Muscle of leg (tissue), 3 donors: ENCODE measurements at regions not wholly inside any gene's neighbourhood (a gene's known extent, or its start where the extent isn't known, plus 50 kb on each side); places are given as distances from the start of the nearest gene placed in this dataset.

ENCODE experiments used
- DNase-seq: peaks from one replicate; pipeline ENCODE4 v3.0.0; 2013
- H3K27ac ChIP-seq: one replicate; pipeline ENCODE4 v1.5.1; 2013; ENCODE audit warnings: mild to moderate bottlenecking, low read length, control low read depth
- H3K27me3 ChIP-seq: one replicate; pipeline ENCODE4 v1.6.1; 2013; ENCODE audit warnings: low read length; ENCODE audit not compliant: control insufficient read depth, insufficient read depth
- H3K36me3 ChIP-seq: one replicate; pipeline ENCODE4 v1.6.1; 2013; ENCODE audit warnings: low read length; ENCODE audit not compliant: control insufficient read depth, insufficient read depth
- H3K4me1 ChIP-seq: one replicate; pipeline ENCODE4 v1.6.1; 2013; ENCODE audit warnings: low read length; ENCODE audit not compliant: control insufficient read depth, insufficient read depth
- H3K4me3 ChIP-seq: one replicate; pipeline ENCODE4 v1.5.1; 2013; ENCODE audit warnings: low read length, control low read depth
- H3K9me3 ChIP-seq: replicated peaks from 2 replicates; pipeline ENCODE4 v1.6.1; 2013; ENCODE audit warnings: low read depth, low read length; ENCODE audit not compliant: control insufficient read depth
- WGBS: methylation state at CpG from one replicate; pipeline ENCODE4 v1.1.5; 2013; ENCODE audit warnings: missing lambda C conversion rate; ENCODE audit not compliant: insufficient coverage; 5-methylcytosine and 5-hydroxymethylcytosine counted together

GRCh38 chr2:120447127-120447785, 101.3 kb downstream of the INHBB start:
- Histone ChIP-seq H3K36me3 (no peaks in the 10 kb centered on the region), H3K4me3 (no peak overlapping the region), H3K27me3 (peaks cover 29% of the 10 kb centered on the region), H3K9me3 (no peaks in the 10 kb centered on the region), H3K4me1 (peaks cover 9% of the 10 kb centered on the region), H3K27ac (no peak overlapping the region)
- no peak for DNase-seq
- 88% methylated on average over 8 of the region's 8 CpGs for WGBS

- Histone ChIP-seq H3K27ac (no peak overlapping the region), H3K4me1 (no peaks in the 10 kb centered on the region), H3K9me3 (no peaks in the 10 kb centered on the region), H3K4me3 (no peak overlapping the region), H3K27me3 (peaks cover 18% of the 10 kb centered on the region), H3K36me3 (no peaks in the 10 kb centered on the region)
- 78% methylated on average over 5 of the region's 6 CpGs for WGBS
- no peak for DNase-seq
These were observed 102.5 kb downstream of the INHBB start for GRCh38 chr2:120448436-120448835.

DNA sequence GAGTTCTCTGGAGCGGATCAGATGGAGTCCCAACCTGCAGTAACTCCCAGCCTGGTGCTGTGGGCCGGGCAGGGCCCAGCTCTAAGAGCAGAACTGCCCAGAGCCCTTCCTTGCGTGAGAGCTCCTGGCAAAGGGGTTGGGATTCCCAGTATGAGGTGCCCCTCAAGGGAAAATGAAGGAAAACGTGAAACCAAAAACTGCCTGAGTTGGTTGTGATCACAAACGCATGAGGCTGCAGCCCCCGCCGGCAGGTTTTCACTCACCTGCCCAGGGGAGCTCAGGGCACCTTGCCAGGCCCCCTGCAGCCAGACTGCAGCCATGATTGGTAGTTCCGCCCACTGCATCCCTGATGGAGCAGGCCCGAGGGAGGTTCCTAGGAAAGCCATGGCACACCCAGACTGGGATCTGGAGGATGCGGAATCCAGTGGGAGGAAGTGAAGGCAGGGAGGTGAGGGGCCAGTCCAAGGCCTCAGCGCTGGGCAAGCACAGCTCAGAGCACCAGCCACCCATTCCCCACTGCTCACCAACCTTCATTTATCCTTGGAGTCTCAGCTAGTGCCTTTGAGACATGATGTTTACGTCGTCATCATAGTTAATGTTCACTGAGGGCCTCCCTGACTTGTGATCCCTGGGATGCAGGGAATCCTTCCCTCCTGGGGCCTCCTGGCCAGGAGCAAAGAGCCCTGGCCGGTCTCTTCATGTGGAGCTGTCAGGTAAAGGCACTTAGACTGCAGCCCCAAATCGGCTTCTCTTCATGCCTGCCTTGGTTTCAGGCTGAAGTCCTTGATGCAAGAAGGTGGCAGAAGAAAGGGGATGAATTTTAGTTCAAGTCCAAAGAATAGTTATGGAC, 103.2 kb downstream of the INHBB start:
- Histone ChIP-seq H3K4me3 (no peak overlapping the region), H3K27me3 (peaks cover 11% of the 10 kb centered on the region), H3K36me3 (no peaks in the 10 kb centered on the region), H3K9me3 (no peaks in the 10 kb centered on the region), H3K27ac (no peak overlapping the region), H3K4me1 (no peaks in the 10 kb centered on the region)
- WGBS = 75% methylated on average over 11 of the region's 15 CpGs
- no peak for DNase-seq

DNA sequence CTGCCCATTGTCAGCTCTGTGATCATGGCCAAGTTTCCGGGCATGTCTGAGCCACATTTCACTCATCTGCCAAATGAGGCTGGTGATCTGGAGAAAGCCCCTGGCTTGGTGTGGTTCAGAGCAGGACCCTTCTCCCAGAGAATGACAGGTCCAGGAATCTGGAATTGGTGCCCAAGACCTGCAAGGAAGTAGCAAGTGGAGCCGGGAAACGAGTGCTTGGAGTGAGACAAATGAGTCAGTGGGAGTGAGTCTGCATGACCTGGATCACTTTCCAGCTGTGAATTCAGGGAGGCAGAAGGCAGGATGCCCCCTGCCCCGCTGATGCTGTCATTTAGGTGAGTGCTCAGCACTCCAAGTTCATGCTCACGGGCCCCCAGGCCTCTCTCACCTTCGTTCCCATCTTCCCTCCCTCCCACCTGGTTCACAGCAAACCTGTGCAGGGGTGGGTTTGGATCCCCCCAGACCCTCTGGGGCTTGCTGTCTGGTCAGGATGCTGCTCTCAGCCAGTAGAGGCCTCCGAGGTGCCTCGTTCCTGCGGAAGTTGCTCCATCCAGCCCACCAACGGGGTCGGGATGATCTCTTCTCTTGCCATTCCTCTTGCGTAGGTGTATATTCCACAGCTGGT, 104.4 kb downstream of the INHBB start:
- Histone ChIP-seq H3K36me3 (no peaks in the 10 kb centered on the region), H3K27me3 (peaks cover 2% of the 10 kb centered on the region), H3K9me3 (no peaks in the 10 kb centered on the region), H3K4me1 (no peaks in the 10 kb centered on the region), H3K4me3 (no peak overlapping the region), H3K27ac (no peak overlapping the region)
- WGBS = 75% methylated on average over 10 of the region's 12 CpGs
- DNase-seq = no peak

GRCh38 chr2:120451334-120451733, 105.4 kb downstream of the INHBB start:
- no peak for DNase-seq
- Histone ChIP-seq H3K27ac (no peak overlapping the region), H3K4me1 (no peaks in the 10 kb centered on the region), H3K36me3 (no peaks in the 10 kb centered on the region), H3K4me3 (no peak overlapping the region), H3K9me3 (no peaks in the 10 kb centered on the region), H3K27me3 (peaks cover 2% of the 10 kb centered on the region)
- WGBS = 77% methylated on average over 4 of the region's 6 CpGs

DNA sequence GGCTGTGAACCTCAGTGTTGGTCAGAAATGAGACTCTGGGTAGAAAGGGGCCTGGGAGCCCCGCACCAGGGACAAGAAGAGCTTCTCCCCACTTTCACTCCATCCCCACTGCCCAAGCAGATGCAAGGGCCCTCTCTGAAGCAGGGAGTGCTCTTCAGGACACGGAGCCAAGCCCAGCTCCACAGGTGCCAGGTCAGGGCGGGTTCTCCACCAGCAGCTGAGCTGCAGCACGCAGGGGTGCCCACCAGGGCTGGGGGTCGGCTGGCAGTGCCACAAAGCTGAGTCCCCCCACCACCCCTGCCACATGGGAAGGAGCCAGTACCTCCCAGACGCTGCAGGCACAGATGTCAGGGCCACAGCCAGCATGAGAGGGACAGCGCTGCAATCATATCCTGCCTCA, 106.2 kb downstream of the INHBB start:
- no peak for DNase-seq
- Histone ChIP-seq H3K4me1 (no peaks in the 10 kb centered on the region), H3K27me3 (peaks cover 2% of the 10 kb centered on the region), H3K27ac (no peak overlapping the region), H3K9me3 (peaks cover 2% of the 10 kb centered on the region), H3K4me3 (no peak overlapping the region), H3K36me3 (no peaks in the 10 kb centered on the region)
- 100% methylated on average over 2 of the region's 7 CpGs for WGBS

DNA sequence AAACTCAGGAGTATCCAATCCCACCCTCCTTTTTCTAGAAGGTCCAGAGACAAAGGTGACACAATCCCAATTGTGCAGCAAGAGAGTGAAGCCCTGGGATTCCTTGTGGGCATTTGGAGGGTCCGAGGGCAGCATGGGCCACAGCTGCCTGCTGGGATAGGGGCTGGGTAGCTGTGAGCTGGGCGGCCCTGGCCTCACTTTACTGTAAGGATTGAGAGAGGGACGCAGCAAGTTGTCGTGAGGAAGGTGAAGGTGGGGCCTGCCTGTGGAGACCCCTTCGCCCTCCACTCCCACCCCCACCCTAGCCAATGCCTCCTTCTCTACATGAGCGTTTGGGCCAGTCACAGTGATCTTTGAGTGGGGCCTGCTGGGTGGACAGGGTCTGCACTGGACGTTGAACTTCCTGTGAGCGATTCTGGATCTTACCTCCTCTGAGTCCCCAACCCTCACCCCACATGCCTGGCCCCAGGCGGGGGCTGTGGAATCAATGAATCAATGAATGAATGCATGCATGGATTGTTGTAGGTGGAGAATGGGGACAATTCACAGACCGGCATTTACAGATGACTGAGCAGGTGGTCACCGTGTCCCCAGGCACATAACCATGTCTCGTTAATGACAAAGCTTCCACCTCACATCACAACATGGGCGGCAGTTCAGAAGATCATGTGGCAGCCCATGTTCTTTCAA, 107.2 kb downstream of the INHBB start:
- H3K27me3 ChIP-seq = no peaks in the 10 kb centered on the region
- no peaks in the 10 kb centered on the region for H3K36me3 ChIP-seq
- H3K9me3 ChIP-seq = peaks cover 12% of the 10 kb centered on the region
- WGBS = 95% methylated on average over 3 of the region's 13 CpGs
- no peak for DNase-seq
- no peak overlapping the region for H3K4me3 ChIP-seq
- no peak overlapping the region for H3K27ac ChIP-seq
- H3K4me1 ChIP-seq = no peaks in the 10 kb centered on the region

DNA sequence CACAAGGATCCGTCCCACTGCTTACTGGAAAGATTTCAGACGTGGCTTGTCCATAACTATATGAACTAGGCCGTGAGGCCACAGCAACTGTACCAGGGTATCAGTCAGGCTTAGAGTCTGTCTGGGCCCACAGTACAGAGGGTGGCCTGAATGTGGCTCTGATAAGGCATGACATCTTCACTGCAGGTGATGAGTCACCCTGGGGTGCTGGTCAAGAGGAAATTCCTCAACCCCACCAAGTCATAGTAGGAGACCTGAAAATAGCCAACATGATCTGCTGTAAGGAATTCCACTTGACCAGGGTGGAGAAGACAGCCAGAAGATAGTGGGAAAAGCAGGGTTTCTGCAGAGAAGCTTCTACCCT, 107.7 kb downstream of the INHBB start:
- no peak for DNase-seq
- H3K4me1 ChIP-seq = no peaks in the 10 kb centered on the region
- H3K27ac ChIP-seq = no peak overlapping the region
- no CpG with 5 or more reads among the region's 3 CpGs for WGBS
- no peak overlapping the region for H3K4me3 ChIP-seq
- no peaks in the 10 kb centered on the region for H3K36me3 ChIP-seq
- no peaks in the 10 kb centered on the region for H3K27me3 ChIP-seq
- peaks cover 14% of the 10 kb centered on the region for H3K9me3 ChIP-seq

- Histone ChIP-seq H3K27me3 (no peaks in the 10 kb centered on the region), H3K36me3 (no peaks in the 10 kb centered on the region), H3K4me1 (no peaks in the 10 kb centered on the region), H3K4me3 (no peak overlapping the region), H3K27ac (no peak overlapping the region), H3K9me3 (peaks cover 18% of the 10 kb centered on the region)
- WGBS = 88% methylated on average over 5 of the region's 12 CpGs
- no peak for DNase-seq
These were observed 108.9 kb downstream of the INHBB start for GRCh38 chr2:120454654-120455385.
